Rectal smooth muscle tissue (tissue), 1 donor: ENCODE measurements at regions not wholly inside any gene's neighbourhood (a gene's known extent, or its start where the extent isn't known, plus 50 kb on each side); places are given as distances from the start of the nearest gene placed in this dataset.

Experiments used
- H3K27ac ChIP-seq: one replicate; pipeline ENCODE4 v1.7.0; 2013; ENCODE audit warnings: low read depth, low read length, inconsistent platforms
- H3K27me3 ChIP-seq: one replicate; pipeline ENCODE4 v1.7.0; 2013; ENCODE audit warnings: low read length; ENCODE audit not compliant: control insufficient read depth, insufficient read depth
- H3K36me3 ChIP-seq: one replicate; pipeline ENCODE4 v1.7.0; 2013; ENCODE audit warnings: low read length; ENCODE audit not compliant: control insufficient read depth, insufficient read depth
- H3K4me1 ChIP-seq: one replicate; pipeline ENCODE4 v1.7.0; 2013; ENCODE audit warnings: low read length; ENCODE audit not compliant: control insufficient read depth, insufficient read depth
- H3K4me3 ChIP-seq: one replicate; pipeline ENCODE4 v1.7.0; 2013; ENCODE audit warnings: low read length
- H3K9ac ChIP-seq: one replicate; pipeline ENCODE4 v1.7.0; 2013; ENCODE audit warnings: low read length

- no peaks in the 10 kb centered on the region for H3K36me3 ChIP-seq
- no peak overlapping the region for H3K9ac ChIP-seq
- H3K4me3 ChIP-seq: no peak overlapping the region
- no peaks in the 10 kb centered on the region for H3K27me3 ChIP-seq
- H3K27ac ChIP-seq: no peak overlapping the region
- no peaks in the 10 kb centered on the region for H3K4me1 ChIP-seq
These were observed 50.0 kb upstream of the BET1 start for GRCh38 chr7:94054130-94054529.

GRCh38 chr7:94055963-94056362 is 51.8 kb upstream of the BET1 start:
- Histone ChIP-seq H3K27me3 (no peaks in the 10 kb centered on the region), H3K4me1 (no peaks in the 10 kb centered on the region), H3K27ac (no peak overlapping the region), H3K4me3 (no peak overlapping the region), H3K36me3 (no peaks in the 10 kb centered on the region), H3K9ac (no peak overlapping the region)

- no peaks in the 10 kb centered on the region for H3K27me3 ChIP-seq
- no peaks in the 10 kb centered on the region for H3K36me3 ChIP-seq
- no peak overlapping the region for H3K9ac ChIP-seq
- no peak overlapping the region for H3K27ac ChIP-seq
- no peak overlapping the region for H3K4me3 ChIP-seq
- H3K4me1 ChIP-seq: no peaks in the 10 kb centered on the region
These were observed 52.6 kb upstream of the BET1 start for GRCh38 chr7:94056796-94057207.

GRCh38 chr7:94057955-94058354 is 53.8 kb upstream of the BET1 start:
- Histone ChIP-seq H3K4me1 (no peaks in the 10 kb centered on the region), H3K4me3 (no peak overlapping the region), H3K27ac (no peak overlapping the region), H3K36me3 (no peaks in the 10 kb centered on the region), H3K27me3 (no peaks in the 10 kb centered on the region), H3K9ac (no peak overlapping the region)

GRCh38 chr7:94059746-94060145 is 55.6 kb upstream of the BET1 start:
- H3K36me3 ChIP-seq: no peaks in the 10 kb centered on the region
- no peaks in the 10 kb centered on the region for H3K27me3 ChIP-seq
- no peaks in the 10 kb centered on the region for H3K4me1 ChIP-seq
- no peak overlapping the region for H3K9ac ChIP-seq
- no peak overlapping the region for H3K27ac ChIP-seq
- no peak overlapping the region for H3K4me3 ChIP-seq

DNA sequence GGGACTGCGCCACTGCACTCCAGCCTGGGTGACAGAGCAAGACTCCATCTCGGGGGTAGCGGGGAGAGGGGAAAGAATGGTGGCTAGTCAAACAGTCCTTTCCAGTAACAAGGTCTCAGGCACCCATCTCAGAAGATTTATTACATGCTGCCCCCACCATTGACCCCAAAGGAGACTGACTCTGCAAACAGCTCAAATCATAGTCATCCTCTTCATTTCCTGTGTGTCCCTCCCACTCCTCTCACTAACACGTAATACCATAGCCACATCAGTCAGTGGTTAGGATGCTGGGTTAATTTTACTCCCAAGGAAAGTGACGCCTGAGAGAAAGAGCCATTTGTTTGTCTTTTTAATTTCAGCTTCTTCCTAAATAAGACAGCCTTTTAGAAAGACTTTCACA is 56.6 kb upstream of the BET1 start:
- H3K4me3 ChIP-seq: no peak overlapping the region
- H3K27ac ChIP-seq: no peak overlapping the region
- no peaks in the 10 kb centered on the region for H3K36me3 ChIP-seq
- no peak overlapping the region for H3K9ac ChIP-seq
- H3K4me1 ChIP-seq: no peaks in the 10 kb centered on the region
- H3K27me3 ChIP-seq: no peaks in the 10 kb centered on the region

- H3K4me1 ChIP-seq: no peaks in the 10 kb centered on the region
- H3K4me3 ChIP-seq: no peak overlapping the region
- H3K27me3 ChIP-seq: no peaks in the 10 kb centered on the region
These were observed 57.2 kb upstream of the BET1 start for GRCh38 chr7:94061326-94061725.

DNA sequence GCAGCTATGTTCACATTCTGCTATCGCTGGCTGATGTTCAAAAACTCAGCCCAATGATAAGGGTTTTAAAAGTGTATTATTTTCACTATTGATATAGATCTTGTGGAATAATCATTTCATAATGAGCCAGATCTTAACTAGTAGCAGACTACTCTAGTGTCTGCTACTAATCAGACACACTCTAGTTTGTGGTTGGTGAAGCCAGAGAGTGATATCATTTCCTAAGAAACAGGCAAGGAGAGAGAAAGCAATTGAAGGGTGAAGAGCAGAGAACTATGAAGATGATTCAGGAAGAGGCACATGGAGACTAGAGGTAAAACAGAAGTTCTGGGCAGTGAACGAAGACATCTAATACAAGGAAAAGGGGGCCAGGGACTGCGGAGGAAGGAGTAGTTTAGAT is 58.2 kb upstream of the BET1 start:
- no peaks in the 10 kb centered on the region for H3K36me3 ChIP-seq
- no peaks in the 10 kb centered on the region for H3K4me1 ChIP-seq
- no peaks in the 10 kb centered on the region for H3K27me3 ChIP-seq
- H3K4me3 ChIP-seq: no peak overlapping the region
- no peak overlapping the region for H3K27ac ChIP-seq
- H3K9ac ChIP-seq: no peak overlapping the region

More at GRCh38 chr7:94061326-94061725, 57.2 kb upstream of the BET1 start:
- Histone ChIP-seq H3K36me3 (no peaks in the 10 kb centered on the region), H3K9ac (no peak overlapping the region), H3K27ac (no peak overlapping the region)

- Histone ChIP-seq H3K9ac (no peak overlapping the region), H3K4me3 (no peak overlapping the region), H3K27me3 (no peaks in the 10 kb centered on the region), H3K4me1 (no peaks in the 10 kb centered on the region), H3K27ac (no peak overlapping the region), H3K36me3 (no peaks in the 10 kb centered on the region)
These were observed 60.5 kb upstream of the BET1 start for GRCh38 chr7:94064541-94065191.

DNA sequence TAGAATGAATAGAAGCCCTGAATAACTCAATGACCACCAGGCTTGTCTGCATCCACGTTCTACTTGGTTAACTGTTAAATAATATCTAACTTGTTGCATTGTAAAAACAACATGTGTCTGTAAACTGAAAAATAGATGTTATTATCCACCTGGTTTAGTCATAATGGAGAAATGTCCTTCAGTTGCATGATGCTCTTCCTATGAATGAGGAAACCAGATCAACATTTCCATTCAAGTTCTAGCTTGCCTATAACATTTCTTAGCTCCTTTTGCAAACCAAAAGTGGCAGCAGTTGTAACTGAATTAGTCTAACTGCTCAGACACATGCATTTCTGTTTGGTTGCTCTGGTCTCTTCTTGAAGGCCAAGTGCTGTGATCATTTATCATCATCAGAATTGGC is 62.9 kb upstream of the BET1 start:
- no peak overlapping the region for H3K9ac ChIP-seq
- no peak overlapping the region for H3K4me3 ChIP-seq
- H3K27ac ChIP-seq: no peak overlapping the region

GRCh38 chr7:94067506-94067905 is 63.4 kb upstream of the BET1 start:
- Histone ChIP-seq H3K27ac (no peak overlapping the region), H3K4me3 (no peak overlapping the region), H3K4me1 (no peaks in the 10 kb centered on the region), H3K36me3 (no peaks in the 10 kb centered on the region), H3K9ac (no peak overlapping the region), H3K27me3 (no peaks in the 10 kb centered on the region)

More for the DNA sequence above, 62.9 kb upstream of the BET1 start:
- Histone ChIP-seq H3K4me1 (no peaks in the 10 kb centered on the region), H3K36me3 (no peaks in the 10 kb centered on the region), H3K27me3 (no peaks in the 10 kb centered on the region)

DNA sequence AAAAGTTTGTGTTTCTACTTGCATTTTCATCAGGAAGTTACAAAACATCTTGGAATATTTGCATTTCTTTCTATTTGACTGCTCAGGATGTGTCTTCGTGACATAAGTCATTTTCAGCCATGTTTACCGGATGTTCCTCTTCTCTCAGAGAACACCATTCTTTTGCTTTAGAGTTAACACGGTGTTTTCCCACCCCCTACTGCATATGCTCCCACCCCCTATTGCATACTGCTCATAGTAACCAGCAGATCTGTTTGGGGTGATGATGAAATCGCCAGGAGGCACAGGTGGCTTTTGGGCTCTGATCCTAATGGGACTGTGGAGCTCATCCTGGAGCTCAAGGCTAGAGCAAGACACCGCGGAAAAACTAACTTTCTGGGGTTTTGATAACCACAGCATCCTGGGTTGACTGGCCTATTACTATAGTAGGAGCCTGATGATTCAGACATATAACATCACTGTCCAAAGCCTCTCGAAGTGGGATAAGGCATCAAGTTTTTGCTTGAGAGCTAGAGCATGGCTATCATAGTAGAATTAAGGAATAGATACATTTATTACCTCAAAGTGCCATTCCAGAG is 65.1 kb upstream of the BET1 start:
- Histone ChIP-seq H3K4me1 (no peaks in the 10 kb centered on the region), H3K36me3 (no peaks in the 10 kb centered on the region), H3K27me3 (no peaks in the 10 kb centered on the region), H3K4me3 (no peak overlapping the region), H3K9ac (no peak overlapping the region), H3K27ac (no peak overlapping the region)

- H3K4me1 ChIP-seq: no peaks in the 10 kb centered on the region
- no peak overlapping the region for H3K27ac ChIP-seq
- no peaks in the 10 kb centered on the region for H3K27me3 ChIP-seq
- no peaks in the 10 kb centered on the region for H3K36me3 ChIP-seq
- H3K9ac ChIP-seq: no peak overlapping the region
- no peak overlapping the region for H3K4me3 ChIP-seq
These were observed 76.4 kb upstream of the BET1 start for GRCh38 chr7:94080551-94080950.
